Natural killer cell (primary cell): ENCODE measurements at regions not wholly inside any gene's neighbourhood (a gene's known extent, or its start where the extent isn't known, plus 50 kb on each side); places are given as distances from the start of the nearest gene placed in this dataset.

Experiments used
- ATAC-seq, 3 donors: fragments of 150-1000 bp in 2 of 3; fragments of 200-7000 bp in 1 of 3; cut with Tn5 transposase; 1 replicate in 1 of 3; 2 replicates in 2 of 3; pipeline ENCODE4 v1.10.0; 2021; ENCODE audit warnings: mild to moderate bottlenecking in 2 of 3, moderate library complexity in 2 of 3
- DNase-seq, 2 donors: peaks; one replicate each; pipeline versions ENCODE4 v3.0.0 to v3.0.0-alpha.2; 2013 to 2021; ENCODE audit warnings: mixed read lengths in 1 of 2
- H3K27ac ChIP-seq: one replicate; pipeline ENCODE4 v1.5.1; 2013; ENCODE audit warnings: mild to moderate bottlenecking, low read length
- H3K27me3 ChIP-seq: one replicate; pipeline ENCODE4 v1.6.1; 2013; ENCODE audit warnings: low read length; ENCODE audit not compliant: control insufficient read depth, insufficient read depth
- H3K36me3 ChIP-seq: one replicate; pipeline ENCODE4 v1.6.1; 2013; ENCODE audit warnings: low read length; ENCODE audit not compliant: control insufficient read depth, insufficient read depth
- H3K4me1 ChIP-seq: one replicate; pipeline ENCODE4 v1.6.1; 2013; ENCODE audit warnings: low read length; ENCODE audit not compliant: control insufficient read depth, insufficient read depth
- H3K4me3 ChIP-seq: one replicate; pipeline ENCODE4 v1.5.1; 2013; ENCODE audit warnings: low read length
- H3K9me3 ChIP-seq: one replicate; pipeline ENCODE4 v1.6.1; 2013; ENCODE audit warnings: low read length; ENCODE audit not compliant: control insufficient read depth, insufficient read depth
- H3K27ac Mint-ChIP-seq, 2 donors: one replicate each; pipeline ENCODE4 v1.8.0; 2022; ENCODE audit warnings: mild to moderate bottlenecking in 2 of 2, mixed read lengths in 2 of 2, moderate library complexity in 1 of 2
- H3K27me3 Mint-ChIP-seq, 2 donors: one replicate each; pipeline ENCODE4 v1.8.0; 2022; ENCODE audit warnings: low read depth in 2 of 2, mixed read lengths in 2 of 2
- H3K36me3 Mint-ChIP-seq: one replicate; pipeline ENCODE4 v1.8.0; 2022; ENCODE audit warnings: mixed read lengths
- H3K4me1 Mint-ChIP-seq, 2 donors: one replicate each; pipeline ENCODE4 v1.8.0; 2022; ENCODE audit warnings: mixed read lengths in 2 of 2
- H3K4me3 Mint-ChIP-seq: one replicate; pipeline ENCODE4 v1.8.0; 2022; ENCODE audit warnings: mild to moderate bottlenecking, moderate library complexity, mixed read lengths
- H3K9me3 Mint-ChIP-seq, 2 donors: one replicate each; pipeline ENCODE4 v1.8.0; 2022; ENCODE audit warnings: mixed read lengths in 2 of 2
- WGBS: methylation state at CpG from one replicate; pipeline ENCODE4 v1.1.7; 2013; ENCODE audit warnings: missing lambda C conversion rate; ENCODE audit not compliant: insufficient coverage; 5-methylcytosine and 5-hydroxymethylcytosine counted together
- intact Hi-C: fragments of 100-400 bp; cut with micrococcal nuclease; formaldehyde crosslinking; loops from one replicate; pipeline ENCODE4 v1.14.2; 2022
- TF ChIP-seq, protein P1 (sequence below): fragments of 200-600 bp; IDR thresholded peaks from one replicate; pipeline ENCODE4 v1.8.0; 2022; ENCODE audit warnings: antibody characterized with exemption

DNA sequence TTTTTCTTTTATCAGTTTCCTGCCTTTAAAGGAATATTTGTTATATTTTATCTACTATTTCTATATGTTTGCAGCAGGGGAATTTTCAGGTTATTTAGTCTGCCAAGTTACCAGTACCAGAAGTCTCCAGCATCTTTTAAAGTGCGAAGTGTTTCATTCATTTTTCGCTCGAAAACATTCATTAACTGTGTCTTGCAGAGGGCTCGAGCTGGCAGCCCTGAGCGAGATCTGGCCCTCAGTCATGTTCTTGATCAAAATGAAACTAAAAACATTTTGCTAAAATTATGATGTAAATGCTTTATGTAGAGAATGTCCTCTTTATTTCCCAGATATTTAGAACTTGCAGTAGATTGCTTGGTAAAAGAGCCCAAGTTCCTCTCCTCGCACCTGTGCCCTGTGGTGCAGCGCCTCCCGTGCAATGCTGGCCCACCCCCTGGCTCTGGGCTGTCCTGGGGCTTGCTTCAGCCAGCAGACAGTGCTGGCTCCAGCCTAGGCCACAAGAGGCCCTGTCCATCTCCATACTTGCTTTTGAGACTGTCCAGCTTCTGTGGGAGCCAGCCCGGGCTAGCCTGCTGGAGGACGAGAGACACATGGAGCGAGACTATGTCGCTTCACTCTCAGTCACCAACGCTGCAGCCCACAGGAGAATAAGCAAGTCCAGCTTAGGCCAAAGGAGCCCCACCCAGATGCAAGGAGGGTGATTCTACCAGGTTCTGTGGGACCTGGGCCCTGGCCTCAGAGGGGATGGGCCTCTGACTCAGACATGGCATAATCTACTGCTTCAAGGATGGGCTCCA is 71.9 kb upstream of the PRR23E start:
- WGBS = 88% methylated on average over 13 of the region's 13 CpGs
- intact Hi-C loops = no loop called here
- TF ChIP-seq, protein P1, sequence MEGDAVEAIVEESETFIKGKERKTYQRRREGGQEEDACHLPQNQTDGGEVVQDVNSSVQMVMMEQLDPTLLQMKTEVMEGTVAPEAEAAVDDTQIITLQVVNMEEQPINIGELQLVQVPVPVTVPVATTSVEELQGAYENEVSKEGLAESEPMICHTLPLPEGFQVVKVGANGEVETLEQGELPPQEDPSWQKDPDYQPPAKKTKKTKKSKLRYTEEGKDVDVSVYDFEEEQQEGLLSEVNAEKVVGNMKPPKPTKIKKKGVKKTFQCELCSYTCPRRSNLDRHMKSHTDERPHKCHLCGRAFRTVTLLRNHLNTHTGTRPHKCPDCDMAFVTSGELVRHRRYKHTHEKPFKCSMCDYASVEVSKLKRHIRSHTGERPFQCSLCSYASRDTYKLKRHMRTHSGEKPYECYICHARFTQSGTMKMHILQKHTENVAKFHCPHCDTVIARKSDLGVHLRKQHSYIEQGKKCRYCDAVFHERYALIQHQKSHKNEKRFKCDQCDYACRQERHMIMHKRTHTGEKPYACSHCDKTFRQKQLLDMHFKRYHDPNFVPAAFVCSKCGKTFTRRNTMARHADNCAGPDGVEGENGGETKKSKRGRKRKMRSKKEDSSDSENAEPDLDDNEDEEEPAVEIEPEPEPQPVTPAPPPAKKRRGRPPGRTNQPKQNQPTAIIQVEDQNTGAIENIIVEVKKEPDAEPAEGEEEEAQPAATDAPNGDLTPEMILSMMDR = no peak
- no peak overlapping the region for H3K27ac Mint-ChIP-seq
- peaks cover 8 to 29% of the 10 kb centered on the region in 2 donors for H3K27me3 Mint-ChIP-seq
- Histone ChIP-seq H3K36me3 (no peaks in the 10 kb centered on the region), H3K4me3 (no peak overlapping the region), H3K9me3 (no peaks in the 10 kb centered on the region), H3K27ac (no peak overlapping the region), H3K27me3 (no peaks in the 10 kb centered on the region), H3K4me1 (no peaks in the 10 kb centered on the region)
- no peak for ATAC-seq
- no peaks in the 10 kb centered on the region for H3K36me3 Mint-ChIP-seq
- no peak for DNase-seq
- H3K4me3 Mint-ChIP-seq = no peak overlapping the region
- no peaks in the 10 kb centered on the region for H3K9me3 Mint-ChIP-seq
- no peaks in the 10 kb centered on the region for H3K4me1 Mint-ChIP-seq

DNA sequence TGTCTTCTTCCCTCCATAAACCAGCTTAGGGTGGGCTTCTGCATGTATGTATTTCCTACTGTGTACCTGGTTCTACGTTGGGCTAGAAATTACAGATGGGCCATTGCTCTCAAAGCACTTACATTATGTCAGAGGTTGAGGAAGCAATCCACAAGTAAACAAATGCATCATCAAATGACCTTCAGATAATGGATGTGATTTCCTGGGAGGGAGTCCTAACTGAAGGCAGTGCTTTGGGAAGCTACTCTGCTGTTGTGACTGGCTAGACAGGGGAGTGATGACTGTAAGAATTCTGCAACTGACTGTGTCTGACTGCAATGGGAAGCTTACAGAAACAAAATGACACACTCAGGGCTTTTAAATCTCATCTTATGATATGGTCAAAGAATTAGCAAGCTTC is 71.0 kb upstream of the PRR23E start:
- no peak for ATAC-seq

DNA sequence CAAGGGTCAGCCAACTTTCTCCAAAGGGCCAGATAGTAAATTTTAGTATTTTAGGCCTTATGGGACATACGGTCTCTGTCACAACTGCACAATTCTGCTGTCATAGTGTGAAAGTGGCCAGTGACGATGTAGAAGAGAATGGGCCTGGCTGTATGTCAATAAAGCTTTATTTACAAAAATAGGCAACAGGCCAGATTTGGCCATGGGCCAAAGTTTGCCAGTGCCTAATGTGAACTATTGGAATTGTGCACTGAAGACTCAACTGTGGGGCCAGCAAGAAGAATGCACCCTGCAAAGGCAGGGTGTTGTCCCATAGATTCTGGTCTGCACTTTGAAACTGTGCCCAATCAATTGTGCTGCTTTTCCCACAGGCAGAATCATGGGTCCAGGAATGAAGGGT is 69.4 kb upstream of the PRR23E start:
- TF ChIP-seq, protein P1 = no peak
- Mint-ChIP-seq H3K4me1 (no peaks in the 10 kb centered on the region), H3K36me3 (no peaks in the 10 kb centered on the region), H3K9me3 (no peaks in the 10 kb centered on the region), H3K27ac (no peak overlapping the region), H3K27me3 (peaks cover 8 to 29% of the 10 kb centered on the region in 2 donors), H3K4me3 (no peak overlapping the region)
- Histone ChIP-seq H3K27ac (no peak overlapping the region), H3K4me1 (no peaks in the 10 kb centered on the region), H3K9me3 (no peaks in the 10 kb centered on the region), H3K27me3 (no peaks in the 10 kb centered on the region), H3K36me3 (no peaks in the 10 kb centered on the region), H3K4me3 (no peak overlapping the region)
- intact Hi-C loops = no loop called here
- DNase-seq (no peak), ATAC-seq (no peak)
- WGBS = 92% methylated on average over 2 of the region's 2 CpGs

More for the DNA sequence above, 71.0 kb upstream of the PRR23E start:
- Mint-ChIP-seq H3K9me3 (no peaks in the 10 kb centered on the region), H3K4me1 (no peaks in the 10 kb centered on the region), H3K36me3 (no peaks in the 10 kb centered on the region), H3K27me3 (peaks cover 8 to 29% of the 10 kb centered on the region in 2 donors), H3K4me3 (no peak overlapping the region), H3K27ac (no peak overlapping the region)
- 33% methylated on average over 1 of the region's 1 CpG for WGBS
- H3K4me1 ChIP-seq = no peaks in the 10 kb centered on the region
- DNase-seq = no peak
- no peaks in the 10 kb centered on the region for H3K9me3 ChIP-seq
- no peak overlapping the region for H3K27ac ChIP-seq
- no peaks in the 10 kb centered on the region for H3K36me3 ChIP-seq
- H3K27me3 ChIP-seq = no peaks in the 10 kb centered on the region
- TF ChIP-seq, protein P1 = no peak
- intact Hi-C loops = no loop called here
- H3K4me3 ChIP-seq = no peak overlapping the region

DNA sequence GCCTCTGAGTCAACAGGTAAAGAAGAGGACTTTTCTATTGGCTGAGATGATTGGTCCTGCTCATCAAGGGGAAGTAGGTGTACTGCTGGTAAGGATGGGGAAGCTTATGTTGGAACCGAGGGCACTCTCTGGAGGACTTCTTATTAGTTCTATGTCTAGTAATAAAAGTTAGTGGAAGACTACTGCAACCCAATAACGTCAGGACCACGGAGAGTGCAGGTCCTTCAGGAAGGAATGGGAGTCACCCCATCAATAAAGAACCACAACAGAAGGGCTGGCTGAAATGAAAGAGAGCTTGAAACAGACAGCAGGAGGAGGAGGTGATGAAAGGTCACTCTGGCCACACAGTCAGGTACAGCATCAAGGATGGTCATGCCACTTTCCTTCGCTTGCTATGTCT is 68.8 kb upstream of the PRR23E start:
- Histone ChIP-seq H3K27me3 (no peaks in the 10 kb centered on the region), H3K36me3 (no peaks in the 10 kb centered on the region), H3K27ac (no peak overlapping the region), H3K4me1 (no peaks in the 10 kb centered on the region), H3K4me3 (no peak overlapping the region), H3K9me3 (no peaks in the 10 kb centered on the region)
- no peaks in the 10 kb centered on the region for H3K9me3 Mint-ChIP-seq
- ATAC-seq (no peak), DNase-seq (no peak)
- WGBS = 35% methylated on average over 3 of the region's 4 CpGs
- no peaks in the 10 kb centered on the region for H3K36me3 Mint-ChIP-seq
- H3K27ac Mint-ChIP-seq = no peak overlapping the region
- TF ChIP-seq, protein P1 = no peak
- no peaks in the 10 kb centered on the region for H3K4me1 Mint-ChIP-seq
- H3K27me3 Mint-ChIP-seq = peaks cover 8 to 29% of the 10 kb centered on the region in 2 donors
- no peak overlapping the region for H3K4me3 Mint-ChIP-seq
- intact Hi-C loops = no loop called here
